ENCODE measurements at regions not wholly inside any gene's neighbourhood (a gene's known extent, or its start where the extent isn't known, plus 50 kb on each side); places are given as distances from the start of the nearest gene placed in this dataset.

- POLR2A ChIA-PET: no interaction called here
- H3K27me3 ChIP-seq (ENCODE audit: control insufficient read depth, insufficient read depth, low read length): peaks cover 12% of the 10 kb centered on the region
- no peak overlapping the region for H3K4me3 ChIP-seq (ENCODE audit: low read depth, low read length)
- CTCF ChIA-PET: no interaction called here
- no peak overlapping the region for H3K27ac ChIP-seq (ENCODE audit: low read depth, low read length)
- DNase-seq (ENCODE audit: low read depth, low spot score): no peak
- no peaks in the 10 kb centered on the region for H3K9me3 ChIP-seq (ENCODE audit: control insufficient read depth, insufficient read depth, low read length)
- TF ChIP-seq, protein P1, sequence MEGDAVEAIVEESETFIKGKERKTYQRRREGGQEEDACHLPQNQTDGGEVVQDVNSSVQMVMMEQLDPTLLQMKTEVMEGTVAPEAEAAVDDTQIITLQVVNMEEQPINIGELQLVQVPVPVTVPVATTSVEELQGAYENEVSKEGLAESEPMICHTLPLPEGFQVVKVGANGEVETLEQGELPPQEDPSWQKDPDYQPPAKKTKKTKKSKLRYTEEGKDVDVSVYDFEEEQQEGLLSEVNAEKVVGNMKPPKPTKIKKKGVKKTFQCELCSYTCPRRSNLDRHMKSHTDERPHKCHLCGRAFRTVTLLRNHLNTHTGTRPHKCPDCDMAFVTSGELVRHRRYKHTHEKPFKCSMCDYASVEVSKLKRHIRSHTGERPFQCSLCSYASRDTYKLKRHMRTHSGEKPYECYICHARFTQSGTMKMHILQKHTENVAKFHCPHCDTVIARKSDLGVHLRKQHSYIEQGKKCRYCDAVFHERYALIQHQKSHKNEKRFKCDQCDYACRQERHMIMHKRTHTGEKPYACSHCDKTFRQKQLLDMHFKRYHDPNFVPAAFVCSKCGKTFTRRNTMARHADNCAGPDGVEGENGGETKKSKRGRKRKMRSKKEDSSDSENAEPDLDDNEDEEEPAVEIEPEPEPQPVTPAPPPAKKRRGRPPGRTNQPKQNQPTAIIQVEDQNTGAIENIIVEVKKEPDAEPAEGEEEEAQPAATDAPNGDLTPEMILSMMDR (IDR thresholded peaks at IDR 0.05; ENCODE audit: low read depth, low read length): peak; percentile 15; the same call in 1 of the 2 replicates
Measured at GRCh38 chr11:45017329-45017728, 66.6 kb upstream of the TP53I11 start.

DNA sequence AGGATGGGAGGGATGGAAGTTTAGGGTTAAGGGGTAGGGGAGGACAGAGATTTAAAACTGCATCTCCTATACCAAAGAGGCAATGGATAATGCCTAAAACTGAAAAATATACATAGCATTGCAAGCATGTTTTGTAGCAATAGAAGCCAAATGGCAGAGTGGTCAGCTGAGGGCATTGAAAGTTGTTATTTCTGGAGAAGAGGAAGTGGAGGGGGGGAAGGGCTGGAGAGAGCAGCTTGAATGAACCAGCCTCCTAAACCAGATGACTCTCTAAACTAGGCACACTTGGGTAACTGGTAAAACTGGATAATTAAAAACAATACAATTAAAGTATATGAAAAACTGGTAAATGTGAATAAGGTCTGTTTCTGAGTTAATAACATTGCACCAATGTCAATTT is 70.3 kb upstream of the TP53I11 start:
- POLR2A ChIA-PET: no interaction called here
- Histone ChIP-seq H3K27ac (ENCODE audit: low read depth, low read length) (no peak overlapping the region), H3K9me3 (ENCODE audit: control insufficient read depth, insufficient read depth, low read length) (no peaks in the 10 kb centered on the region), H3K4me3 (ENCODE audit: low read depth, low read length) (no peak overlapping the region), H3K27me3 (ENCODE audit: control insufficient read depth, insufficient read depth, low read length) (peaks cover 15% of the 10 kb centered on the region)
- CTCF ChIA-PET: interaction anchor here (1.0 kb wide), 1 partner anchor 94 kb away, joined by 3 read pairs; no protein-coding TSS in a partner anchor
- TF ChIP-seq, protein P1 (IDR thresholded peaks at IDR 0.05; ENCODE audit: low read depth, low read length): no peak
- no peak for DNase-seq (ENCODE audit: low read depth, low spot score)

DNA sequence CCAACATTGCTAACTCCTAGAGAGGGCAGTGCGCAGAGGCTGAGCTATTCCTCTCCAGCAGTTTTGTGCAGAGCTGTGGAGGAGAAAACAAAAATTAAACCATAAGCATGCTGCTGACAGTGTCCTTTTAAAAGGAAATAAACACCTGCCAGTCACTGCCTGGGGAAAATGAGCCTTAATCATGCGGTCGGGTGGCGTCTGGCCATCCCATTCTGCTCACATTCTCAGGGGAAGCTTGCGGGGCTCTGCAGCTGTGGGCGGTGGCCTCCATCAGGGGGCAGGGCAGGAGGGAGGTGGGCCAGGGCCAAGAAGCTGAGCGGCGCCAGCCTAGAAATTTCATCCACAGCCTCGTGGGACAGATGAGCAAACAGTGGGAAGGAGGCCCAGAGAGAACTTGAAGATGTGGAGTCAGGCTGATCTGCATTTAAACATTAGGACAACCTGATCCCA is 71.0 kb upstream of the TP53I11 start:
- DNase-seq (ENCODE audit: low read depth, low spot score): no peak

GRCh38 chr11:45022294-45023064 is 71.8 kb upstream of the TP53I11 start:
- H3K27me3 ChIP-seq (ENCODE audit: control insufficient read depth, insufficient read depth, low read length): peaks cover 20% of the 10 kb centered on the region
- TF ChIP-seq, protein P1 (IDR thresholded peaks at IDR 0.05; ENCODE audit: low read depth, low read length): no peak
- CTCF ChIA-PET: interaction anchor here (1.2 kb wide), 1 partner anchor 80 kb away, joined by 3 read pairs; no protein-coding TSS in a partner anchor
- H3K9me3 ChIP-seq (ENCODE audit: control insufficient read depth, insufficient read depth, low read length): no peaks in the 10 kb centered on the region
- no peak overlapping the region for H3K27ac ChIP-seq (ENCODE audit: low read depth, low read length)
- no peak overlapping the region for H3K4me3 ChIP-seq (ENCODE audit: low read depth, low read length)
- no peak for DNase-seq (ENCODE audit: low read depth, low spot score)
- POLR2A ChIA-PET: no interaction called here

More for the DNA sequence above, 71.0 kb upstream of the TP53I11 start:
- Histone ChIP-seq H3K27me3 (ENCODE audit: control insufficient read depth, insufficient read depth, low read length) (peaks cover 15% of the 10 kb centered on the region), H3K27ac (ENCODE audit: low read depth, low read length) (no peak overlapping the region), H3K4me3 (ENCODE audit: low read depth, low read length) (no peak overlapping the region), H3K9me3 (ENCODE audit: control insufficient read depth, insufficient read depth, low read length) (no peaks in the 10 kb centered on the region)
- ChIA-PET CTCF (interaction anchor here (1.2 kb wide), 1 partner anchor 81 kb away, joined by 3 read pairs; no protein-coding TSS in a partner anchor), POLR2A (no interaction called here)
- TF ChIP-seq, protein P1 (IDR thresholded peaks at IDR 0.05; ENCODE audit: low read depth, low read length): no peak

- ChIA-PET CTCF (interaction anchor here (1.2 kb wide), 1 partner anchor 80 kb away, joined by 3 read pairs; no protein-coding TSS in a partner anchor), POLR2A (no interaction called here)
- H3K27me3 ChIP-seq (ENCODE audit: control insufficient read depth, insufficient read depth, low read length): peaks cover 24% of the 10 kb centered on the region
- H3K4me3 ChIP-seq (ENCODE audit: low read depth, low read length): no peak overlapping the region
- no peak overlapping the region for H3K27ac ChIP-seq (ENCODE audit: low read depth, low read length)
- H3K9me3 ChIP-seq (ENCODE audit: control insufficient read depth, insufficient read depth, low read length): no peaks in the 10 kb centered on the region
- TF ChIP-seq, protein P1 (IDR thresholded peaks at IDR 0.05; ENCODE audit: low read depth, low read length): no peak
- no peak for DNase-seq (ENCODE audit: low read depth, low spot score)
Measured at GRCh38 chr11:45023065-45023365, 72.3 kb upstream of the TP53I11 start.

Data from AG04450 (cell line).